ENCODE measurements at regions not wholly inside any gene's neighbourhood (a gene's known extent, or its start where the extent isn't known, plus 50 kb on each side); places are given as distances from the start of the nearest gene placed in this dataset.
"Not testable (repeated sequence)": the region's sequence is repeated elsewhere in the genome, so short reads cannot be mapped to it uniquely, and the experiment has no call there.

- DNase-seq (ENCODE audit: low spot score): no peak
Measured at GRCh38 chr9:99479929-99480328, 257.8 kb downstream of the SEC61B start.

GRCh38 chr9:99485459-99485858, 263.4 kb downstream of the SEC61B start:
- no peak for DNase-seq (ENCODE audit: low spot score)

- no peak for DNase-seq (ENCODE audit: low spot score)
Measured at GRCh38 chr9:99486684-99487083, 264.6 kb downstream of the SEC61B start.

- DNase-seq (ENCODE audit: low spot score): no peak
Measured at GRCh38 chr9:99488131-99489059, 266.3 kb downstream of the SEC61B start.

GRCh38 chr9:99489060-99489413, 267.0 kb downstream of the SEC61B start:
- no peak for DNase-seq (ENCODE audit: low spot score)

- DNase-seq (ENCODE audit: low spot score): no peak
Measured at GRCh38 chr9:99490729-99491128, 268.6 kb downstream of the SEC61B start.

- DNase-seq (ENCODE audit: low spot score): no peak
Measured at GRCh38 chr9:99491408-99492158, 269.5 kb downstream of the SEC61B start.

- DNase-seq (ENCODE audit: low spot score): no peak
Measured at GRCh38 chr9:99497641-99498040, 275.6 kb downstream of the SEC61B start.

- DNase-seq (ENCODE audit: low spot score): not testable (repeated sequence)
Measured at GRCh38 chr9:99498979-99499378, 276.9 kb downstream of the SEC61B start.

GRCh38 chr9:99505936-99506335, 283.9 kb downstream of the SEC61B start:
- DNase-seq (ENCODE audit: low spot score): no peak

- no peak for DNase-seq (ENCODE audit: low spot score)
Measured at GRCh38 chr9:99506747-99507348, 284.8 kb downstream of the SEC61B start.

- DNase-seq (ENCODE audit: low spot score): no peak
Measured at GRCh38 chr9:99509065-99509745, 287.1 kb downstream of the SEC61B start.

- no peak for DNase-seq (ENCODE audit: low spot score)
Measured at GRCh38 chr9:99509900-99510535, 287.9 kb downstream of the SEC61B start.

- DNase-seq (ENCODE audit: low spot score): no peak
Measured at GRCh38 chr9:99511723-99512122, 289.6 kb downstream of the SEC61B start.

GRCh38 chr9:99513441-99514112, 291.5 kb downstream of the SEC61B start:
- DNase-seq (ENCODE audit: low spot score): no peak

GRCh38 chr9:99515093-99515492, 293.0 kb downstream of the SEC61B start:
- no peak for DNase-seq (ENCODE audit: low spot score)

GRCh38 chr9:99515895-99516656, 294.0 kb downstream of the SEC61B start:
- DNase-seq (ENCODE audit: low spot score): no peak

GRCh38 chr9:99516657-99517049, 294.6 kb downstream of the SEC61B start:
- DNase-seq (ENCODE audit: low spot score): no peak

- DNase-seq (ENCODE audit: low spot score): no peak
Measured at GRCh38 chr9:99523838-99524237, 297.8 kb upstream of the NR4A3 start.

- no peak for DNase-seq (ENCODE audit: low spot score)
Measured at GRCh38 chr9:99531313-99531712, 290.4 kb upstream of the NR4A3 start.

Data from activated CD4-positive, alpha-beta T cell treated with anti-CD3 and anti-CD28 coated beads, Interleukin-2, Interleukin-4, amounts not matched to agents 100 ng/mL and 50 ng/mL, durations not matched to agents 16 hours and 8 hours (primary cell).